ENCODE measurements at regions not wholly inside any gene's neighbourhood (a gene's known extent, or its start where the extent isn't known, plus 50 kb on each side); places are given as distances from the start of the nearest gene placed in this dataset.

DNA sequence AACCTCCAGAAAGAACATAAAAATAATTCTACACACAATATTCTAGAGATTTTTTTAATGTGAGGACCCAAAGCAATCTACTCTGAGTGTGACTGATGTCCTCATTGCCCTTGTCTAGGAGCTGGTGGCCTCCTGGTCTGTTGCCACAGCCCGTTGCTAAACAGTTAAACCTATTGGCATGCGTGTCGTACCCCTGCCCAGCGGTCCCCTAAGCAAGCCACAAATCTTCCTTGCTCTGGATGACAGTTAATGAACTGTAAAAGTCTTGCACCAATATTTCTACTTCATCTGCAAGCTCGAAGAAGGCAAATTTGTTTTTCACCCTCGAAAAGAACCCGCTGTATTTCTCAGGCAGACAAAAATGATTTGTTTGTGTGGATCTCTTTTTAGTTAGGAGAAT lies 489.1 kb upstream of the MEX3C start (continued):
- TF ChIP-seq, protein P1, sequence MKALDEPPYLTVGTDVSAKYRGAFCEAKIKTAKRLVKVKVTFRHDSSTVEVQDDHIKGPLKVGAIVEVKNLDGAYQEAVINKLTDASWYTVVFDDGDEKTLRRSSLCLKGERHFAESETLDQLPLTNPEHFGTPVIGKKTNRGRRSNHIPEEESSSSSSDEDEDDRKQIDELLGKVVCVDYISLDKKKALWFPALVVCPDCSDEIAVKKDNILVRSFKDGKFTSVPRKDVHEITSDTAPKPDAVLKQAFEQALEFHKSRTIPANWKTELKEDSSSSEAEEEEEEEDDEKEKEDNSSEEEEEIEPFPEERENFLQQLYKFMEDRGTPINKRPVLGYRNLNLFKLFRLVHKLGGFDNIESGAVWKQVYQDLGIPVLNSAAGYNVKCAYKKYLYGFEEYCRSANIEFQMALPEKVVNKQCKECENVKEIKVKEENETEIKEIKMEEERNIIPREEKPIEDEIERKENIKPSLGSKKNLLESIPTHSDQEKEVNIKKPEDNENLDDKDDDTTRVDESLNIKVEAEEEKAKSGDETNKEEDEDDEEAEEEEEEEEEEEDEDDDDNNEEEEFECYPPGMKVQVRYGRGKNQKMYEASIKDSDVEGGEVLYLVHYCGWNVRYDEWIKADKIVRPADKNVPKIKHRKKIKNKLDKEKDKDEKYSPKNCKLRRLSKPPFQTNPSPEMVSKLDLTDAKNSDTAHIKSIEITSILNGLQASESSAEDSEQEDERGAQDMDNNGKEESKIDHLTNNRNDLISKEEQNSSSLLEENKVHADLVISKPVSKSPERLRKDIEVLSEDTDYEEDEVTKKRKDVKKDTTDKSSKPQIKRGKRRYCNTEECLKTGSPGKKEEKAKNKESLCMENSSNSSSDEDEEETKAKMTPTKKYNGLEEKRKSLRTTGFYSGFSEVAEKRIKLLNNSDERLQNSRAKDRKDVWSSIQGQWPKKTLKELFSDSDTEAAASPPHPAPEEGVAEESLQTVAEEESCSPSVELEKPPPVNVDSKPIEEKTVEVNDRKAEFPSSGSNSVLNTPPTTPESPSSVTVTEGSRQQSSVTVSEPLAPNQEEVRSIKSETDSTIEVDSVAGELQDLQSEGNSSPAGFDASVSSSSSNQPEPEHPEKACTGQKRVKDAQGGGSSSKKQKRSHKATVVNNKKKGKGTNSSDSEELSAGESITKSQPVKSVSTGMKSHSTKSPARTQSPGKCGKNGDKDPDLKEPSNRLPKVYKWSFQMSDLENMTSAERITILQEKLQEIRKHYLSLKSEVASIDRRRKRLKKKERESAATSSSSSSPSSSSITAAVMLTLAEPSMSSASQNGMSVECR (CRISPR knock-in tag; IDR thresholded peaks at IDR 0.05; ENCODE audit: borderline replicate concordance) = no peak

DNA sequence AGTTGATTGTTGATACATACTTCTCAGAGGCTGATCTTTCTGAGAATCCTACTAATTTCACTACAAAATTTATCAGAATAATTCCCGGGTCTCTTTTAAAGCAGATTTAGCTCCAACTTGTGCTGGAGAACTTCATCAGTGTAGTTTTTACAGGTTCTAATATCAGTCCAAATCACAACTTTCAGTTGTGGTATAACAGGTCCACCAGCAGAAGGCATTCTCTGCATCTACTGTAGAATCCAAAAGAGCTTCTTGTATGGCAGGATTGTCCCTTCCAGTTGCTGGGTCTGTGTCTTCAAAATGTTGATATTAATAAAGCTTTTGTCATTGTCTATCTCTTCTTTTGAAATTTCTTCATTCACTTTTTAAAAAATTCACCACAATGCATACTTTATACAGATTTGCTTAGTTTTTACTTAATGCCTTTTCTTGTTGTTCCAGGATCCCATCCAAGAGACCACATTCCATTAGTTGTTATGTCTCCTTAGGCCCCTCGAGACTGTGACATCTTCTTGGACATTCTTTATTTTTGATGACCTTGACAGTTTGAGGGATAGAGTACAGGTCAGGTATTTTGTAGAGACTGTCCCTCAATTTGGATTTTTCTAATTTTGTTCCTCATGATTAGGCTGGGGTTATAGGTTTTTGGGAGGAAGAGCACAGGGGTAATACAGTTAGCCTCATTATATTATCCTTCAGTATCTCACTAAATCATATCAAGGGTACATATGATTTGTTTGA lies 490.5 kb upstream of the MEX3C start:
- ATAC-seq = no peak
- CTCF ChIA-PET = no interaction called here
- no peak for DNase-seq (ENCODE audit: low spot score)
- Mint-ChIP-seq H3K36me3 (no peaks in the 10 kb centered on the region), H3K9me3 (peaks cover 20% of the 10 kb centered on the region), H3K27ac (no peak overlapping the region), H3K27me3 (ENCODE audit: low read depth) (peaks cover 2% of the 10 kb centered on the region; the same call in 1 of the 2 replicates), H3K4me3 (no peak overlapping the region), H3K4me1 (no peaks in the 10 kb centered on the region)
- POLR2A ChIA-PET = no interaction called here
- TF ChIP-seq TEAD4 (CRISPR knock-in tag; IDR thresholded peaks at IDR 0.05) (no peak), SOX15 (CRISPR knock-in tag; IDR thresholded peaks at IDR 0.05) (no peak)

DNA sequence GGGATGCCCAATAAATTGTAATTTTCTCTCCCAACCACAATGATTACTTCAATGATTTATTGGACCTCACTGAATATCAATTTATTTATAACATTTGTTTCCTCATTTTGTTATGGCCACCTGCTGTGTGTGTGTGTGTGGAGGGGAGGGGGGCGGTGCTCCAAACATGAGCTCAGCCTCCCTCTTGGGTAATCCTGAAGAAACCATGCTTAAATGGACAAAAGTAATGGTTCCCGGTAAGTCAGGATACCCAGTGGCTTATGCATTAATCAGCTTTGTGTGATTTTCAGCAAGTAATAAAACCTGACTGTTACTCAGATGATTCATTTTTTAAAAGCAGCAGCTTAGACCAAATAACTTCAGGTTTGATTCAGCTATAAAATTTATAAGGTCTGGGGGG lies 495.1 kb upstream of the MEX3C start:
- H3K36me3 Mint-ChIP-seq = peaks cover 12% of the 10 kb centered on the region
- no peak overlapping the region for H3K27ac Mint-ChIP-seq
- ChIA-PET POLR2A (no interaction called here), CTCF (interaction anchor here (1.2 kb wide), 1 partner anchor 29 kb away, joined by 4 read pairs; no protein-coding TSS in a partner anchor)
- H3K4me1 Mint-ChIP-seq = peaks cover 6% of the 10 kb centered on the region
- H3K27me3 Mint-ChIP-seq (ENCODE audit: low read depth) = peaks cover 2% of the 10 kb centered on the region
- DNase-seq (ENCODE audit: low spot score) (no peak), ATAC-seq (no peak)
- H3K4me3 Mint-ChIP-seq = no peak overlapping the region
- TF ChIP-seq ZNF219 (CRISPR knock-in tag; IDR thresholded peaks at IDR 0.05; ENCODE audit: borderline replicate concordance) = no peak
- TF ChIP-seq, protein P2, sequence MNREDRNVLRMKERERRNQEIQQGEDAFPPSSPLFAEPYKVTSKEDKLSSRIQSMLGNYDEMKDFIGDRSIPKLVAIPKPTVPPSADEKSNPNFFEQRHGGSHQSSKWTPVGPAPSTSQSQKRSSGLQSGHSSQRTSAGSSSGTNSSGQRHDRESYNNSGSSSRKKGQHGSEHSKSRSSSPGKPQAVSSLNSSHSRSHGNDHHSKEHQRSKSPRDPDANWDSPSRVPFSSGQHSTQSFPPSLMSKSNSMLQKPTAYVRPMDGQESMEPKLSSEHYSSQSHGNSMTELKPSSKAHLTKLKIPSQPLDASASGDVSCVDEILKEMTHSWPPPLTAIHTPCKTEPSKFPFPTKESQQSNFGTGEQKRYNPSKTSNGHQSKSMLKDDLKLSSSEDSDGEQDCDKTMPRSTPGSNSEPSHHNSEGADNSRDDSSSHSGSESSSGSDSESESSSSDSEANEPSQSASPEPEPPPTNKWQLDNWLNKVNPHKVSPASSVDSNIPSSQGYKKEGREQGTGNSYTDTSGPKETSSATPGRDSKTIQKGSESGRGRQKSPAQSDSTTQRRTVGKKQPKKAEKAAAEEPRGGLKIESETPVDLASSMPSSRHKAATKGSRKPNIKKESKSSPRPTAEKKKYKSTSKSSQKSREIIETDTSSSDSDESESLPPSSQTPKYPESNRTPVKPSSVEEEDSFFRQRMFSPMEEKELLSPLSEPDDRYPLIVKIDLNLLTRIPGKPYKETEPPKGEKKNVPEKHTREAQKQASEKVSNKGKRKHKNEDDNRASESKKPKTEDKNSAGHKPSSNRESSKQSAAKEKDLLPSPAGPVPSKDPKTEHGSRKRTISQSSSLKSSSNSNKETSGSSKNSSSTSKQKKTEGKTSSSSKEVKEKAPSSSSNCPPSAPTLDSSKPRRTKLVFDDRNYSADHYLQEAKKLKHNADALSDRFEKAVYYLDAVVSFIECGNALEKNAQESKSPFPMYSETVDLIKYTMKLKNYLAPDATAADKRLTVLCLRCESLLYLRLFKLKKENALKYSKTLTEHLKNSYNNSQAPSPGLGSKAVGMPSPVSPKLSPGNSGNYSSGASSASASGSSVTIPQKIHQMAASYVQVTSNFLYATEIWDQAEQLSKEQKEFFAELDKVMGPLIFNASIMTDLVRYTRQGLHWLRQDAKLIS (CRISPR knock-in tag; IDR thresholded peaks at IDR 0.05; ENCODE audit: borderline replicate concordance) = no peak
- no peak for TF ChIP-seq MXD4 (CRISPR knock-in tag; IDR thresholded peaks at IDR 0.05; ENCODE audit: borderline replicate concordance)
- TF ChIP-seq, protein P3, sequence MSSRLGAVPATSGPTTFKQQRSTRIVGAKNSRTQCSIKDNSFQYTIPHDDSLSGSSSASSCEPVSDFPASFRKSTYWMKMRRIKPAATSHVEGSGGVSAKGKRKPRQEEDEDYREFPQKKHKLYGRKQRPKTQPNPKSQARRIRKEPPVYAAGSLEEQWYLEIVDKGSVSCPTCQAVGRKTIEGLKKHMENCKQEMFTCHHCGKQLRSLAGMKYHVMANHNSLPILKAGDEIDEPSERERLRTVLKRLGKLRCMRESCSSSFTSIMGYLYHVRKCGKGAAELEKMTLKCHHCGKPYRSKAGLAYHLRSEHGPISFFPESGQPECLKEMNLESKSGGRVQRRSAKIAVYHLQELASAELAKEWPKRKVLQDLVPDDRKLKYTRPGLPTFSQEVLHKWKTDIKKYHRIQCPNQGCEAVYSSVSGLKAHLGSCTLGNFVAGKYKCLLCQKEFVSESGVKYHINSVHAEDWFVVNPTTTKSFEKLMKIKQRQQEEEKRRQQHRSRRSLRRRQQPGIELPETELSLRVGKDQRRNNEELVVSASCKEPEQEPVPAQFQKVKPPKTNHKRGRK (CRISPR knock-in tag; IDR thresholded peaks at IDR 0.05; ENCODE audit: borderline replicate concordance) = no peak
- TF ChIP-seq RORB (CRISPR knock-in tag; IDR thresholded peaks at IDR 0.05) = no peak
- no peak for TF ChIP-seq JAZF1 (CRISPR knock-in tag; IDR thresholded peaks at IDR 0.05)
- no peak for TF ChIP-seq ETV6 (CRISPR knock-in tag; IDR thresholded peaks at IDR 0.05)
- TF ChIP-seq, protein P4, sequence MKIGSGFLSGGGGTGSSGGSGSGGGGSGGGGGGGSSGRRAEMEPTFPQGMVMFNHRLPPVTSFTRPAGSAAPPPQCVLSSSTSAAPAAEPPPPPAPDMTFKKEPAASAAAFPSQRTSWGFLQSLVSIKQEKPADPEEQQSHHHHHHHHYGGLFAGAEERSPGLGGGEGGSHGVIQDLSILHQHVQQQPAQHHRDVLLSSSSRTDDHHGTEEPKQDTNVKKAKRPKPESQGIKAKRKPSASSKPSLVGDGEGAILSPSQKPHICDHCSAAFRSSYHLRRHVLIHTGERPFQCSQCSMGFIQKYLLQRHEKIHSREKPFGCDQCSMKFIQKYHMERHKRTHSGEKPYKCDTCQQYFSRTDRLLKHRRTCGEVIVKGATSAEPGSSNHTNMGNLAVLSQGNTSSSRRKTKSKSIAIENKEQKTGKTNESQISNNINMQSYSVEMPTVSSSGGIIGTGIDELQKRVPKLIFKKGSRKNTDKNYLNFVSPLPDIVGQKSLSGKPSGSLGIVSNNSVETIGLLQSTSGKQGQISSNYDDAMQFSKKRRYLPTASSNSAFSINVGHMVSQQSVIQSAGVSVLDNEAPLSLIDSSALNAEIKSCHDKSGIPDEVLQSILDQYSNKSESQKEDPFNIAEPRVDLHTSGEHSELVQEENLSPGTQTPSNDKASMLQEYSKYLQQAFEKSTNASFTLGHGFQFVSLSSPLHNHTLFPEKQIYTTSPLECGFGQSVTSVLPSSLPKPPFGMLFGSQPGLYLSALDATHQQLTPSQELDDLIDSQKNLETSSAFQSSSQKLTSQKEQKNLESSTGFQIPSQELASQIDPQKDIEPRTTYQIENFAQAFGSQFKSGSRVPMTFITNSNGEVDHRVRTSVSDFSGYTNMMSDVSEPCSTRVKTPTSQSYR (CRISPR knock-in tag; IDR thresholded peaks at IDR 0.05) = no peak
- no peak for TF ChIP-seq NFYB (CRISPR knock-in tag; conservative IDR thresholded peaks at IDR 0.05; ENCODE audit: low read depth)
- no peak for TF ChIP-seq ZNF121 (CRISPR knock-in tag; IDR thresholded peaks at IDR 0.05)
- TF ChIP-seq SMAD3 (CRISPR knock-in tag; IDR thresholded peaks at IDR 0.05; ENCODE audit: borderline replicate concordance) = no peak
- TF ChIP-seq, protein P5, sequence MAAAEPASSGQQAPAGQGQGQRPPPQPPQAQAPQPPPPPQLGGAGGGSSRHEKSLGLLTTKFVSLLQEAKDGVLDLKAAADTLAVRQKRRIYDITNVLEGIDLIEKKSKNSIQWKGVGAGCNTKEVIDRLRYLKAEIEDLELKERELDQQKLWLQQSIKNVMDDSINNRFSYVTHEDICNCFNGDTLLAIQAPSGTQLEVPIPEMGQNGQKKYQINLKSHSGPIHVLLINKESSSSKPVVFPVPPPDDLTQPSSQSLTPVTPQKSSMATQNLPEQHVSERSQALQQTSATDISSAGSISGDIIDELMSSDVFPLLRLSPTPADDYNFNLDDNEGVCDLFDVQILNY (CRISPR knock-in tag; IDR thresholded peaks at IDR 0.05) = no peak
- TF ChIP-seq, protein P6, sequence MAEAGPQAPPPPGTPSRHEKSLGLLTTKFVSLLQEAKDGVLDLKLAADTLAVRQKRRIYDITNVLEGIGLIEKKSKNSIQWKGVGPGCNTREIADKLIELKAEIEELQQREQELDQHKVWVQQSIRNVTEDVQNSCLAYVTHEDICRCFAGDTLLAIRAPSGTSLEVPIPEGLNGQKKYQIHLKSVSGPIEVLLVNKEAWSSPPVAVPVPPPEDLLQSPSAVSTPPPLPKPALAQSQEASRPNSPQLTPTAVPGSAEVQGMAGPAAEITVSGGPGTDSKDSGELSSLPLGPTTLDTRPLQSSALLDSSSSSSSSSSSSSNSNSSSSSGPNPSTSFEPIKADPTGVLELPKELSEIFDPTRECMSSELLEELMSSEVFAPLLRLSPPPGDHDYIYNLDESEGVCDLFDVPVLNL (CRISPR knock-in tag; IDR thresholded peaks at IDR 0.05; ENCODE audit: borderline replicate concordance, low read depth) = no peak
- H3K9me3 Mint-ChIP-seq = peaks cover 32% of the 10 kb centered on the region
